ENCODE measurements at regions not wholly inside any gene's neighbourhood (a gene's known extent, or its start where the extent isn't known, plus 50 kb on each side); places are given as distances from the start of the nearest gene placed in this dataset.

DNA sequence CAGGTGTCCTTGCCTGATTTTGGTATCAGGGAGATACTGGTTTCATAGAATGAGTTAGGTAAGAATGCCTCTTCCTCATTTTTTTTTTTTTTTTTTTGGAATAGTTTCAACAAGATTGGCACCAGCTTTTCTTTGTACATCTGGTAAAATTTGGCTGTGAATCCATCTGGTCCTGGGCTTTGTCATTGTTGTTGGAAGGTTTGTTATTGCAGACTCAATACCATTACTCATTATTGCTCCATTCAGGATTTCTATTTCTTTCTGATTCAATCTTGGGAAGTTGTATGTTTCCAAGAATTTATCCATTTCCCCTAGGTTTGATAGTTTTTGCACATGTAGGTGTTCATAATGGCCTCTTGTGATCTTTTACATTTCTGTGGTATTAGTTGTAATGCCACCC is 126.0 kb upstream of the KITLG start:
- TF ChIP-seq, protein P1, sequence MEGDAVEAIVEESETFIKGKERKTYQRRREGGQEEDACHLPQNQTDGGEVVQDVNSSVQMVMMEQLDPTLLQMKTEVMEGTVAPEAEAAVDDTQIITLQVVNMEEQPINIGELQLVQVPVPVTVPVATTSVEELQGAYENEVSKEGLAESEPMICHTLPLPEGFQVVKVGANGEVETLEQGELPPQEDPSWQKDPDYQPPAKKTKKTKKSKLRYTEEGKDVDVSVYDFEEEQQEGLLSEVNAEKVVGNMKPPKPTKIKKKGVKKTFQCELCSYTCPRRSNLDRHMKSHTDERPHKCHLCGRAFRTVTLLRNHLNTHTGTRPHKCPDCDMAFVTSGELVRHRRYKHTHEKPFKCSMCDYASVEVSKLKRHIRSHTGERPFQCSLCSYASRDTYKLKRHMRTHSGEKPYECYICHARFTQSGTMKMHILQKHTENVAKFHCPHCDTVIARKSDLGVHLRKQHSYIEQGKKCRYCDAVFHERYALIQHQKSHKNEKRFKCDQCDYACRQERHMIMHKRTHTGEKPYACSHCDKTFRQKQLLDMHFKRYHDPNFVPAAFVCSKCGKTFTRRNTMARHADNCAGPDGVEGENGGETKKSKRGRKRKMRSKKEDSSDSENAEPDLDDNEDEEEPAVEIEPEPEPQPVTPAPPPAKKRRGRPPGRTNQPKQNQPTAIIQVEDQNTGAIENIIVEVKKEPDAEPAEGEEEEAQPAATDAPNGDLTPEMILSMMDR (IDR thresholded peaks at IDR 0.05), result no peak

DNA sequence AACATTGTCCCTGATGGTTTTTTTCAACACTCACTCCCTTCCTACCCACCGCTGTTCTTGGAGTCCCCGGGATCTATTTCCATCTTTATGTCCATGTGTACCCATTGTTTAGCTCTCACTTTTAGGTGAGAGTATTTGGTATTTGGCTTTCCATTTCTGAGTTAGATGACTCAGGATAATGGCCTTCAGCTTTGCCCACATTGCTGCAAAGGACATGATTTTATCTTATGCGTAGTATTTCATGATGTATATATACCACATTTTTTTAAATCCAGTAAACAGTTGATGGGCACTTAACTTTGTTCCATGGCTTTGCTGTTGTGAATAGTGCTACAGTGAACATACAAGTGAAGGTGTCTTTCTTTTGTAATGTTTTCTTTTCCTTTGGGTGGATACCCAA is 123.5 kb upstream of the KITLG start:
- TF ChIP-seq, protein P1 (IDR thresholded peaks at IDR 0.05), result no peak

DNA sequence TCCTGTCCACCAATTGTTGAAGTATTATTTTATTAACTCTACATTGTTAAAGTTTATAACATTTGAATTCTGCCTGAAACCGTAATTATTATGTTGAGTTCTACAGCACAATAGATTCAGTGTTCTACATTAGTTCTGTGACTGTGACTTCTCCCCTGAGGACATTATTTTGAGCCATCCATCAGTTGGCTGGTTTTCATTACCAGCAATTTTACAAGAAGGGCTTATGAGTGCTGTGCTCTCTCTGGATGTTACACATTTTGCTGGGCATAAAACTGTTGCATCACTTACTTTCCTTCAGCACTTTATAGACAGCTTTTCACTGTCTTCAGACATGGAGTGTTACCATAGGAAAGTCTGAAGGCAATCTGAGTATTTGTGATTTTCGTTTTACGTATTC is 118.2 kb upstream of the KITLG start:
- TF ChIP-seq, protein P1 (IDR thresholded peaks at IDR 0.05), result no peak

DNA sequence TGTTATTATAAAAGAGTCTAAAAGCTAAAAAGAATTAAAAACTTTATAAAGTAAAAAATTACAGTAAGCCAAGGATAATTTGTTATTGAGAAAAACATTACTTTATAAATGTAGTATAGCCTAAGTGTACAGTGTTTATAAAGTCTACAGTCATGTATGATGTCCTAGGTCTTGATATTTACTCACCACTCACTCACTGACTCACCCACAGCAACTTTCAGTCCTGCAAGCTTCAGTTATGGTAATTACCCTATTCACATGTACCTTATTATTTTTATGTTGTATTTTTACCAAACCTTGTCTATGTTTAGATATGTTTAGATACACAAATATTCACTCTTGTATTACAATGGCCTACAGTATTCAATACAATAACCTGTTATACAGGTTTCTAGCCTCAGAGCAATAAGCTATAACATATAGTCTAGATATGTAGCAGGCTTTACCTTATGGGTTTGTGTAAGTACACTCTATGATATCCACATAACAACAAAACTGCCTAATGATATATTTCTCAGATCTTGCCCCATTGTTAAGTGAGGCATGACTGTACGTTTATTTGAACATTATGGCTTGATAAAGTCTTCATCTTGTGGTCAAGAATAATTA is 113.7 kb upstream of the KITLG start:
- TF ChIP-seq, protein P1 (IDR thresholded peaks at IDR 0.05), result no peak

DNA sequence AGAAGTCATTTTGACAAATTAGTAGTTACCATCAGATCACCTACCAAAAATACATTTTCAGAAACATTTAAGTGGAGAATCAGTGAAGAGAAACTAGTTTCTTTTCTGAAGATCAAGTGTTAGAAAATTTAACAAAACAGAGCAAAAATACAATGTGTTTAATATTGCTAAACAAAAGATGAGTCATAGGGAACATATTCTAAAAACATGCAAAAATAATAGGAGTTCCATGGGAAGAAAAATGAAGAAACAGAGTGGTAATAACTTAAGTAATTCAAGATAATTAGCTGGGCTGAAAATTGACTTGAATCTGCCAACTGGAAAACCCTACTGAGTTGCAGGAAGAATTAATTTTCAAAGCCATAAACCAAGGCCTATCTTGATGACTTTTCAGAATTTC is 111.5 kb upstream of the KITLG start:
- TF ChIP-seq, protein P1 (IDR thresholded peaks at IDR 0.05), result no peak

DNA sequence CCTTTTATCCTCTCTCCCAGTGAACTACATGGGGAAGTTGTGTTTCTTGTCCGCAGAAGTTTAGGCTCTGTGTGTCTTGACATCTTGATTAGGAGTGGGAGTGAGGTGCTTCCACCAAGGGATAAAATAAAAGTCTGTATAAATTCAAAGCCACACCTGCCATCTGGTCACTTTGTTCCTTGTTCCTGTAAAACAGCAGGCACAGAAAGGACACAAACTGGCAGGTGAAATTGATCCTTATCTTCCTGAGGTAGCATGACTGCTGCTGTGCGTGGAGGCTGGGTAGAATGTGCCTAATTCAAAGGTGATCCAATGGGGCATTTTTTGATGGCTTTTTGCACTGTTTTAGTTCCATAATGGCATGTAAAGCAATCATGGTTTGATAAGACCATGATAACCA is 104.3 kb upstream of the KITLG start:
- TF ChIP-seq, protein P1 (IDR thresholded peaks at IDR 0.05), result no peak

DNA sequence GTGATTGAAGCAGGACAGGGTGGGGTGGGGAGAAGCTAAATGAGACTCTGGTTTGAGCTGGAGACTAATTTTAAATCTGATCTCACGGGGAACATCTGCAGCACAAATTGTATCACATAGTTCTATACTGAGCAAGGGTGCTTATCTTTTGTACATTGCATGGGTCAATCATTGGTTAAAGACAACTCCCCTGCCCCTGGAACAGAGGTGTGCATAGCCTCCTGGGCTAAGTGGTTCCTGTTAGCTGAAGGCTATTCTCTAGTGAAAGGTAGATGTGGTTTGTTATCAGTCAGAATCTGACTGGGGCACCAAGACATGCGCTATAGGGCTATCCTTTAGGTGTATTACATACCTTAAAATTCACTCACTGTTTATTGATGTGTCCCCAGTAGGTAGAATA is 103.9 kb upstream of the KITLG start:
- TF ChIP-seq, protein P1 (IDR thresholded peaks at IDR 0.05), result no peak

DNA sequence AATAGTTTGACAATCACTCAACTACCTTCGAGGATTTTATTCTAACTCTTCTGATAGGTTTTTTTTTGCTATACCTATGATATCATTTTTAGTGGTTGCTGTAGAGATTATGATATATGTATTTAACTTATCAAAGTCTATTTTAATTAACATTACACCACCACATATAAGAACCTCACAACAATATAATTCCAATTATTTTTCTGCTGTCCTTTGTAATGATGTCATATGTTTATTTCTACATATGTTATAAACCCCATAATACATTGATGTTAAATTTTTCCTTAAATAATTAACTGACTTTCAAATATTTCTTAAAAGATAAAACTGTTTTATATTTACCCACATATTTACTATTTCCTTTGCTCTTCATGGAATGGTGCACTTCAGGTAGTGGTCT is 103.4 kb upstream of the KITLG start:
- TF ChIP-seq, protein P1 (IDR thresholded peaks at IDR 0.05), result no peak
